ENCODE measurements at regions not wholly inside any gene's neighbourhood (a gene's known extent, or its start where the extent isn't known, plus 50 kb on each side); places are given as distances from the start of the nearest gene placed in this dataset.

DNA sequence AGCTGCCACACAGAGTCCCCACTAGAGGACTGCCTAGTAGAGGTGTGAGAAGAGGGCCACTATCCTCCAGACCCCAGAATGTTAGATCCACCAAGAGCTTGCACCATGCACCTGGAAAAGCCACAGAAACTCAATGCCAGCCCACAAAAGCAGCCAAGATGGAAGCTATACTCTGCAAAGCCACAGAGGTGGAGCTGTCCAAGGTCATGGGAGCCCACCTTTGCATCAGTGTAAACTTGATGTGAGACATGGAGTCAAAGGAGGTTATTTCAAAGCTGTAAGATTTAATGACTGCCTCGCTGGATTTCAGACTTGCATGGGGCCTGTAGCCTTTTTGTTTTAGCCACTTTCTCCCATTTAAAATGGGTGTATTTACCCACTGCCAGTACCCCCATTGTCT, 1030.1 kb upstream of the GRIA3 start:
- H3K4me3 ChIP-seq = no peak overlapping the region
- no peaks in the 10 kb centered on the region for H3K4me1 ChIP-seq (replicated peaks in 1 of 2; ENCODE audit: control insufficient read depth in 2 of 2, insufficient read depth in 2 of 2, low read length in 2 of 2)
- no peak overlapping the region for H3K27ac ChIP-seq (ENCODE audit: extremely low read depth, low read depth, low read length)
- no peaks in the 10 kb centered on the region for H3K27me3 ChIP-seq (ENCODE audit: control insufficient read depth in 2 of 2, insufficient read depth in 2 of 2, low read length in 2 of 2)
- no peaks in the 10 kb centered on the region for H3K9me1 ChIP-seq (ENCODE audit: control insufficient read depth, insufficient read depth, low read length)
- H3K9me3 ChIP-seq (replicated peaks; ENCODE audit: control insufficient read depth, insufficient read depth, low read depth, low read length) = no peaks in the 10 kb centered on the region
- no peaks in the 10 kb centered on the region for H3K36me3 ChIP-seq (ENCODE audit: control insufficient read depth, insufficient read depth, low read length)
- no peak for FAIRE-seq
- no peak overlapping the region for H3K4me2 ChIP-seq (ENCODE audit: insufficient read depth, low read length)
- no peak for ATAC-seq
- in situ Hi-C loops (cut with MboI) = no loop called here
- TF ChIP-seq ZKSCAN8 (CRISPR knock-in tag; IDR thresholded peaks at IDR 0.05) (no peak), HDGF (IDR thresholded peaks at IDR 0.05) (no peak), CREB1 (IDR thresholded peaks at IDR 0.05) (no peak), CREB1 (CRISPR knock-in tag; IDR thresholded peaks at IDR 0.05) (no peak), NCOR1 (IDR thresholded peaks at IDR 0.05) (no peak), SNRNP70 (optimal IDR thresholded peaks at IDR 0.05; ENCODE audit: low read depth, low read length) (no peak), NBN (IDR thresholded peaks at IDR 0.05; ENCODE audit: low read depth) (no peak), XRCC4 (IDR thresholded peaks at IDR 0.05; ENCODE audit: extremely low read depth, insufficient read depth, insufficient read length) (no peak), TAL1 (IDR thresholded peaks at IDR 0.05) (no peak), EP400 (IDR thresholded peaks at IDR 0.05) (no peak), RBM14 (IDR thresholded peaks at IDR 0.05; ENCODE audit: borderline replicate concordance, insufficient read depth, low read depth, low read length) (no peak), ELF4 (CRISPR knock-in tag; IDR thresholded peaks at IDR 0.05) (no peak)
- TF ChIP-seq, protein P1, sequence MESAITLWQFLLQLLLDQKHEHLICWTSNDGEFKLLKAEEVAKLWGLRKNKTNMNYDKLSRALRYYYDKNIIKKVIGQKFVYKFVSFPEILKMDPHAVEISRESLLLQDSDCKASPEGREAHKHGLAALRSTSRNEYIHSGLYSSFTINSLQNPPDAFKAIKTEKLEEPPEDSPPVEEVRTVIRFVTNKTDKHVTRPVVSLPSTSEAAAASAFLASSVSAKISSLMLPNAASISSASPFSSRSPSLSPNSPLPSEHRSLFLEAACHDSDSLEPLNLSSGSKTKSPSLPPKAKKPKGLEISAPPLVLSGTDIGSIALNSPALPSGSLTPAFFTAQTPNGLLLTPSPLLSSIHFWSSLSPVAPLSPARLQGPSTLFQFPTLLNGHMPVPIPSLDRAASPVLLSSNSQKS (CRISPR knock-in tag; IDR thresholded peaks at IDR 0.05) = no peak
- TF ChIP-seq, protein P2, sequence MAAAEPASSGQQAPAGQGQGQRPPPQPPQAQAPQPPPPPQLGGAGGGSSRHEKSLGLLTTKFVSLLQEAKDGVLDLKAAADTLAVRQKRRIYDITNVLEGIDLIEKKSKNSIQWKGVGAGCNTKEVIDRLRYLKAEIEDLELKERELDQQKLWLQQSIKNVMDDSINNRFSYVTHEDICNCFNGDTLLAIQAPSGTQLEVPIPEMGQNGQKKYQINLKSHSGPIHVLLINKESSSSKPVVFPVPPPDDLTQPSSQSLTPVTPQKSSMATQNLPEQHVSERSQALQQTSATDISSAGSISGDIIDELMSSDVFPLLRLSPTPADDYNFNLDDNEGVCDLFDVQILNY (CRISPR knock-in tag; IDR thresholded peaks at IDR 0.05) = no peak
- POLR2A ChIA-PET = no interaction called here
- no peaks in the 10 kb centered on the region for H4K20me1 ChIP-seq (replicated peaks; ENCODE audit: control insufficient read depth, insufficient read depth, low read length)
- 0% methylated on average over 1 of the region's 1 CpG for WGBS (ENCODE audit: insufficient coverage, low coverage, missing lambda C conversion rate)
- CTCF ChIA-PET (ENCODE audit: low intra/inter-chr PET ratio) = no interaction called here
- no peak for DNase-seq (ENCODE audit: extremely low read depth in 1 of 4, low spot score in 3 of 4)
- H2AFZ ChIP-seq (ENCODE audit: low read depth, low read length) = no peak overlapping the region
- intact Hi-C loops (cut with micrococcal nuclease) = no loop called here
- H3K79me2 ChIP-seq (ENCODE audit: control insufficient read depth, insufficient read depth, low read length) = no peaks in the 10 kb centered on the region
- BruUV-seq (replicated peaks) = no TSS peak
- no peak overlapping the region for H3K9ac ChIP-seq (ENCODE audit: insufficient read depth in 1 of 2, low read depth in 2 of 2, low read length in 2 of 2)

Data from K562 (cell line).